Stimulated activated CD8-positive, alpha-beta memory T cell treated with anti-CD3 and anti-CD28 coated beads, Interleukin-4, amount 100 ng/mL, for 4 hours (primary cell): ENCODE measurements at regions not wholly inside any gene's neighbourhood (a gene's known extent, or its start where the extent isn't known, plus 50 kb on each side); places are given as distances from the start of the nearest gene placed in this dataset.

Experiments
- DNase-seq, 2 donors: peaks; one replicate each; pipeline ENCODE4 v3.0.0-alpha.2; 2020; ENCODE audit warnings: low read depth in 2 of 2, low spot score in 1 of 2

- DNase-seq: no peak
Observed at GRCh38 chr6:167673946-167674345, 152.8 kb upstream of the AFDN start.

- no peak for DNase-seq
Observed at GRCh38 chr6:167674486-167674885, 152.2 kb upstream of the AFDN start.

- DNase-seq: no peak
Observed at GRCh38 chr6:167676000-167676665, 150.6 kb upstream of the AFDN start.

DNA sequence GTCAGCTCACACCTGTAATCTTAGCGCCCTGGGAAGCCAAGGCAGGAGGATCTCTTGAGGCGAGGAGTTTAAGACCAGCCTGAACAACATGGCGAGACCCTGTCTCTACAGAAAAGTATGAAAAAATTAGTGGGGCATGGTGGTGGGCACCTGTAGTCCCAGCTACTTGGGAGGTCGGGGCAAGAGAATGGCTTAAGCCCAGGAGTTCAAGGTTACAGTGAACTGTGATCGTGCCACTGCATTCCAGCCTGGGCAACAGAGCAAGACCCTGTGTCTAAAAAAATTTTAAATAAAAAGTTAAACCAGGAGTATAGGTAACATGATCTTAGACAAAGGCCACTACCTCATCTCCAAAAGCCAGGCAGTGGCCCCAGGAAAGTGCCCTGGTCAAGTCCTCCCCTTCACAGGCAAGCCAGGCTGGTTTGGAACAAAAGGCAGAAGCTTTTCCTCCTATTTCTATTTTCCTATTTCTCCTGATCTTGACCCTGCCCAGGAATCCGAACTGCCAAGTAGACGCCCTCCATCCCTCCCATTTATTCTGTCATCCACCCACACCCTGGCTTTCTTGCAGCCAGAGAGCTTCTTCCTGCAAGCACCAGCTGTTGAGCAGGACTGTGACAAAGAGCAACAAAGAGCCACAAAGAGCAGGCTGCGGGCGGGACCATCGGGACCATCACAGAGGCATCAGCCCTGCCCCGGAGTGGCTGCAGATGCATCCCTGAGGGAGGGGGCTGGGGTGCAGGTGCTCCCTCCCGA is 149.9 kb upstream of the AFDN start:
- no peak for DNase-seq

- no peak for DNase-seq
Observed at GRCh38 chr6:167677422-167677789, 149.3 kb upstream of the AFDN start.

DNA sequence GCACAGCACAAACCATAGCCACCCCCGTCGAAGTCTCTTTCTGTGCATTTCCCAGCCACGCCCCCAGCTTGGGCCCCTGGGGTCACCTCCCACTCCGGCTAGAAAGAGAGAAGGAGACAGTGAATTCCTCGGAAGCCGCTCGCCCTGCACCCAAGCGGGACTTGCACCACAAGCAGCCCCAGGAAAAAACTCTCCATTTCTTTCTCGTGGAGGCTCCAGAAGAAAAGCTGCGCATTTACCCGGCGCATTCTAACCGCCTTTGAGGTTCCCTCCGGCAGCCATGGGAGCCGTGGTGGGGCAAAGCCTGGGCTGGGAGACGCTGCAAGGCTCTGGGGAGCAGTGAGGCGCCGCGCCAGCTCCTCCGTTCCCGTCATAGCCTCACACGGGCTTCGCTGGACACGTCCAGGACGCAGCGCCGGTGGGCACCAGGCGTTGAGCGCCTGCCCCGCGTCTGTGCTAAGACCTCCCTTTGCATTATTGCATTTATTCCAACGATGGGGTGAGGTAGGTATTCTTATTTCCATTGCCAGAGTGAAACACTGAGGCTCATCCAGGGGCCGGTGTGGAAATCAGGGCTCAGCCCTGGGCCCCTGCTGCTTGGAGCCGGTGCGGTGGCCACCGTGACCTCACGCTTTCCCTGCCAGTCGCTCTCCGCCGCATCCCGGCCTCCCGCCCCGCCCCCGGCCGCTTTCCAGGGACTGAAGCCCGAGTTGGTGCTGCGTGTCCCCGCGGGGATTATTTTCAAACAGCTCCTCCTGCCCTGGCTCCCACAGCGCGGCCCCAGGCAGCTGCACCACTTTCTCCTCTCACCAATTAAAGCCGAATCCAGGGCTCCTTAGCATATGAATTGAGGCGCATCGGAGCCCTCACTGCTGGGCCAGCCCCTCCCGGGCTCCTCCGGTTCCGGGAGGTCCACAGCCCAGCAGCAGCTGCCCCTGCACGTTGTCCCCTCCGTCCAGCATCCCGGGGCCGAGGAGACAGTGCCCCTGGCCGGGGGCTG is 148.3 kb upstream of the AFDN start:
- DNase-seq: no peak

GRCh38 chr6:167679122-167679736 is 147.5 kb upstream of the AFDN start:
- DNase-seq: no peak

DNA sequence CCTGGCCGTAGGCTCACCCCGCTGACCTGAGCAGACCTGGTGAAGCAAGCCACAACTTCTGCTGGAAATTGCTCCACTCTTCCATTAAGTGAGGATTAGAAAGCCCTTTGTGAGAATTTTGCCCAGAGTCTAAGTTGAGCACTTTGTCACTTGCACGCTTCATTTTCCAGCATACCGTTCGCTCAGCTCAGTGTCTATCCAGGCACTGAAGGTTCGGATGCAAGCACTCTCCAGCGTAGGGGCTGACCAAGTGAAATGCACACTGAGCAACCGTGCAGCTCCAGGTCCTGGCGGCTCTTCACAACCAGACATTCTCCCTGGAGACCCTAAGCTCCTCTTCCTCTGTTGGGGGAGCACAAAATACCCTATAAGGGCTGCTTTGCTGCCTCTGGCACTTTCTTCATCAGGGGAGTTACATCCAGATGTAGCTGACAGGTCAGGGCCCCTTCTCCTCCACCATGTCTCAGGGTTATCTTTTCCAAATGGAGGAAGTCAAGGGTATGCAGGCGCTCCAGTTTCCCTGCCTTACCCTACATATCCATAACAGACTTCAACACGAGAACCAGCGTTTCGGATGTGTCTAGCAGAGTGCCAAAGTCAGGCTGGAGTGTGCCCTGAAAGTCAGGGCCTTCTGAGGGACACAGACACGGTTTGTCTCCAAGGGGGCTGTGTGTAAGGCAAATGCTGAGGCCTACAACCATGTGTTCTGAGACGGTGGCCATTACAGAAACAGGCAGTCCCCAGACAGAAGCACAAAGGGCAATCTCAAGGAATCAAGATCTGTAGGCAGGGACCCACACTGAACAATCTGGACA is 146.7 kb upstream of the AFDN start:
- no peak for DNase-seq

DNA sequence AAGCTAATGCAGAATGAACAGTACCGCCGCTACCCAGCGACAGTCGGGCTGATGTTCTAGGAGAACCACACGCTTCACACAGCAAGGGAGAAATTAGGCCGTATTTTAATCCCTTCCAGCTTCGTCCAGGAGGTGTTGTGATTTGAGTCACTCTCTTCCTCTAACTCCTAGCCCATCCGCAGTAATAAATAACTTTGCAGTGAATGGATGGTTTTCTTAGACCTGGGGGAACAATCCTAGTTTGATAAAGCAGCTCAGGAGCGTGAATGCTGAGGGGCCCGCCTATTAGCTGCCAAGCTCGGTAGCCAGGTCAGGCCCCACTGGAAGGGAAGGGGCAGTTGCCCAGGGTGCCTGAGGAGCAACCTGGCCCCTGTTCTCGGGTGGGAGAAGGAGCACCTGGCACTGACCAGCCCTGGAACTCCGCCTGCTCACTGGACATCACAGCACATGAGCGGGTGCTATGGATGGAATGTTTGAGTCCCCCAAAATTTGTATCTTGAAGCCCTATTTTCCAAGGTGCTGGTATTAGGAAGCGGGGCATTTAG is 146.0 kb upstream of the AFDN start:
- no peak for DNase-seq

DNA sequence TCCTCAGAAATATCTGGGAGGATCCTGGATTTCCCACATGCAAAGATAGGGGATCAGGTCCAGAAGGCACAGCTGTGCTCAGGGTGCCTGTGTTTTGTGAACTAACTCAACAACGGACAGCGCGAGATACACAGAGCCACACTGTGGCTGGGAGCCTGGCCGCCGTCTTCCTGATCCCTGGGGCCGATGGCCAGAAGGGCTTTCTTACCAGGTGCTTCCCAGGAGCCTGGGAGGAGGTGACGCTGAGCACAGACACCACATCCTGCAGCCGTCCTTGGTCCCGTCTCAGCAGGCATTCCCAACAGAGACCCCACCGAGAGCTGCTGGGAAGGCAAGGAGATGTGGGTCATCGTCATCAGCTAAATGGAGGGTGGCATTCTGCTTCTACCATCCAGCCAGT is 144.6 kb upstream of the AFDN start:
- DNase-seq: no peak

- DNase-seq: no peak
Observed at GRCh38 chr6:167682546-167683027, 144.1 kb upstream of the AFDN start.

DNA sequence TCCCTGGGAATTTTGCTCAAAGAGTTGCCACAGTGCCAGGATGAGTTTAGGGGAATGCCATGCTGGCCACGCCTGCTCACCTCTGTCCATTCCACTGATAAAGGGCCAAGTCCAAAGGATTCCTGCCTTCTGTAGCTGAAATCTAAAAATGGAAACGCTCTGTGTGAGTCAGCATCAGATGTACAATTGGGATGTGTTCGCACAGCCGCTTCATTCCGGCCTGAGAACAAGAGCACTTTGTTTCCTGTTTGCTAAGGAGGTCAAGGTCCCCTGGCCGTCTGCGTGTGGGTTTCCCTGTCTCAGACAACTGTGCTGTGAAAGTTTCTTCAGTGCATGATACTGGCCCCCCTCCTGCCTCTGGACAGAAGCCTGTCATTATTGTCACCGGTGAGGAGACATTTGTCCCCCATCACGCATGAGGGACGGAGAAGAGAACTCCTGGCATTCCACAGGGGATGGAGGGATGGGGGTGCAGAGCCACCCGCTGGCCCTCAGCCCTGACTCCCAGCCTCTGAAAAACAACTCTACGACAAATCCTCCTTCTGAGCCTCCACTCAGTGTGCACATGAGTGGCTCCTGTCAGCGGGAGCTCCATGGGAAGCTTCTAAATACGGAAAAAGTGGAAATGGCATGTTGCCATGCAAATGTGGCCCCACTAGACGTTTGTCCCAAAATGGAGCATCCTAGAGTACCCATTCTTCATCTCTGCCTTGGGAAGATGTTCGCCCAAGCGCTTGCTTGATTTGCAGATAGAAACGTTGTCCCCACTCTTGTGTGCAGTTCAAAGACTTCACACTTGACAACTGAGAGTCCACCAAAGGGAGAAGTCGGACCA is 143.5 kb upstream of the AFDN start:
- no peak for DNase-seq

DNA sequence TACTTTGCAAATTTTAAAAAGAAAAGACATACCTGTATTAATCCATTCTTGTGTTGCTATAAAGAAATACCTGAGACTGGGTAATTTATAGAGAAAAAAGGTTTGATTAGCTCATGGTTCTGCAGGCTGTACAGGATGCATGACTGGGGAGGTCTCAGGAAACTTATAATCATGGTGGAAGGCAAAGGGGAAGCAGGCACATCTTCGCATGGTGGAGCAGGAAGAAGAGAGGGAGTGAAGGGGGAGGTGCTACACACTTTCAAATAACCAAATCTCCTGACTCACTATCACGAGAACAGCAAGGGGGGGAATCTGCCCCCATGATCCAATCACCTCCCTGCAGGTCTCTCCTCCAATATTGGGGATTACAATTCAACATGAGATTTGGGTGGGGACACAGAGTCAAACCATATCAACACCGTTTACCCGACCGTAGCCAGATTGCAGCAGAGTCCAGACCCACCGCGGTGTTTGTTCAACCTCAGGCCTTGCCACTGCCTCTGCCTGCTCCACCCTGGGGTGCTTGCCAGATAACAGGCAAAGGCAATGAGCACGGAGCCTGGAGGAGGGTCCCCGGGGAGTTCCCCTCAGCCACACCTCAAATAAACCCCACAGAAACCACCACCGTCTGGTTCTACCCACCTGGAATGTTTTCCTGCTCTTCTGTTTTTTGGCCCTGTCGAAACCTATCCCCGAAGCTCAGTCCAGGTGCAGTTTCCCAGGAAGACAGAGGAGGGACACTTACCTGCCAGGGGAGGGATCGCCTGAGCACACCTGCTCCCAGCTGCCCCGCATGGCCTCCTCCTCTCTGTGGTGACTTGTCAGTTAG is 142.2 kb upstream of the AFDN start:
- DNase-seq: no peak

DNA sequence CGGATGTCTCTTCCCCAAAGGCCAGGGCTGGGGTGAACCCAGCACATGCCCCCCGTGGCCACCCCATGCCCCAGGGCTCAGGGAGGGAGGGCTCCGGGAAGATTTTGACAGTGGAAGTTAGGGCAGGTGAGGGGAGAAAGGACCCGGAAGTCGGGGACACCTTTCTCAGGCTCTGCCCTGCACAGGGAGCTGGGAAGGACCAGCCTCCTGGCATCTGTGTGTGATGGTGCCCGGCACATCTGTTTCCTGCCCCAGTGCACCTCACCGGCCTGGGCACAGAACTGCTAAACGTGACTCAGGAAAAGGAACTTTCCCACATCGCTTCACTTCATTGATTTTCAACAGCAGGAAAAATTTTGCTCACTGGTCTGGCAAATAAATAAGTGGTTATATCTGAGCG is 141.1 kb upstream of the AFDN start:
- no peak for DNase-seq

- DNase-seq: no peak
Observed at GRCh38 chr6:167686204-167686893, 140.4 kb upstream of the AFDN start.

- DNase-seq: no peak
Observed at GRCh38 chr6:167687116-167687725, 139.5 kb upstream of the AFDN start.

DNA sequence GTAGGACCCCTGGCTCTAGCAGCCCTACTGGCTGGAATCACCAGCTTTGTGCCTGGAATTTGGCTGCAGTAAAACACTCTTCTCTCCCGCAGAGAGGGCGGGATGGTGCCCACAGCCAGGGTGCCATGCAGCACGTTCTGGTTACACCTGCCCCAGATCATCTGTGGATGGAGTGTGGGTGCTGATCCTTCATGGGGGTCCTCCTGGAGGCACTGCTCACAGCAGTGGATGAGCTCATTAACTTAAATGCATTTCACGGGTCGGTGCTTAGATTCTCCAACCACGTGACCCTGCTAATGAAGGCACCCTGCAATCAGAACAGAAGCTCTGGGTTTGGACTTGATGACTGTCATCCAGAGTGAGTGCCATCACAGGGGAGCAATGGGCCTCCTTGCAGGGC is 138.6 kb upstream of the AFDN start:
- no peak for DNase-seq
